NCI-H1105 (cell line): ENCODE measurements at regions not wholly inside any gene's neighbourhood (a gene's known extent, or its start where the extent isn't known, plus 50 kb on each side); places are given as distances from the start of the nearest gene placed in this dataset.
"Not testable (repeated sequence)": the region's sequence is repeated elsewhere in the genome, so short reads cannot be mapped to it uniquely, and the experiment has no call there.

ENCODE experiments used
- DNase-seq: peaks from one replicate; lab custom pipeline; 2025; lab: John Stamatoyannopoulos, UW

GRCh38 chr6:67897998-67898607, 737.0 kb upstream of the ADGRB3 start:
- no peak for DNase-seq

- no peak for DNase-seq
These were observed 738.6 kb upstream of the ADGRB3 start for GRCh38 chr6:67896476-67896875.

- DNase-seq = no peak
These were observed 745.4 kb upstream of the ADGRB3 start for GRCh38 chr6:67889682-67889995.

- DNase-seq = no peak
These were observed 746.0 kb upstream of the ADGRB3 start for GRCh38 chr6:67888886-67889681.

GRCh38 chr6:67888546-67888885, 746.6 kb upstream of the ADGRB3 start:
- DNase-seq = no peak

- DNase-seq = no peak
These were observed 747.1 kb upstream of the ADGRB3 start for GRCh38 chr6:67887747-67888545.

- no peak for DNase-seq
These were observed 747.7 kb upstream of the ADGRB3 start for GRCh38 chr6:67887419-67887746.

GRCh38 chr6:67886840-67887292, 748.2 kb upstream of the ADGRB3 start:
- DNase-seq = no peak

- no peak for DNase-seq
These were observed 748.9 kb upstream of the ADGRB3 start for GRCh38 chr6:67886036-67886707.

- no peak for DNase-seq
These were observed 749.7 kb upstream of the ADGRB3 start for GRCh38 chr6:67885081-67886033.

GRCh38 chr6:67884442-67884841, 750.6 kb upstream of the ADGRB3 start:
- DNase-seq = no peak

GRCh38 chr6:67883500-67884366, 751.3 kb upstream of the ADGRB3 start:
- DNase-seq = no peak

GRCh38 chr6:67882436-67883311, 752.4 kb upstream of the ADGRB3 start:
- DNase-seq = no peak

GRCh38 chr6:67881706-67882065, 753.4 kb upstream of the ADGRB3 start:
- no peak for DNase-seq

- no peak for DNase-seq
These were observed 754.0 kb upstream of the ADGRB3 start for GRCh38 chr6:67880939-67881705.

- DNase-seq = not testable (repeated sequence)
These were observed 754.7 kb upstream of the ADGRB3 start for GRCh38 chr6:67880343-67880742.

- DNase-seq = not testable (repeated sequence)
These were observed 755.2 kb upstream of the ADGRB3 start for GRCh38 chr6:67879928-67880327.

GRCh38 chr6:67879105-67879904, 755.8 kb upstream of the ADGRB3 start:
- DNase-seq = not testable (repeated sequence)
